Keratinocyte (primary cell): ENCODE measurements at regions not wholly inside any gene's neighbourhood (a gene's known extent, or its start where the extent isn't known, plus 50 kb on each side); places are given as distances from the start of the nearest gene placed in this dataset.

Experiments used
- DNase-seq: peaks from one replicate; pipeline ENCODE4 v3.0.0-alpha.2; 2011; ENCODE audit warnings: low read depth, missing footprints, low spot score
- FAIRE-seq: peaks from 2 replicates; lab custom pipeline; 2011; peaks lifted over from hg19 to GRCh38; lab: Jason Lieb, UNC
- H2AFZ ChIP-seq: 2 replicates; pipeline ENCODE4 v1.6.0; 2012; ENCODE audit warnings: low read length, control low read depth, inconsistent platforms; ENCODE audit not compliant: control insufficient read depth
- H3K27ac ChIP-seq: 2 replicates; pipeline ENCODE4 v1.5.1; 2011; ENCODE audit warnings: low read length; ENCODE audit not compliant: control insufficient read depth, insufficient read depth
- H3K27me3 ChIP-seq: 3 replicates; pipeline ENCODE4 v1.6.0; 2011; ENCODE audit warnings: low read length; ENCODE audit not compliant: control insufficient read depth, insufficient read depth; ENCODE audit errors: extremely low read depth
- H3K36me3 ChIP-seq, 2 experiments: 2 replicates in 1 of 2; 3 replicates in 1 of 2; pipeline ENCODE4 v1.5.1; 2011; ENCODE audit warnings: low read length in 2 of 2, mild to moderate bottlenecking in 1 of 2; ENCODE audit not compliant: control insufficient read depth in 2 of 2, insufficient read depth in 2 of 2; ENCODE audit errors: extremely low read depth in 1 of 2
- H3K4me1 ChIP-seq: 3 replicates; pipeline ENCODE4 v1.5.1; 2011; ENCODE audit warnings: low read length; ENCODE audit not compliant: control insufficient read depth, insufficient read depth; ENCODE audit errors: extremely low read depth
- H3K4me2 ChIP-seq: 3 replicates; pipeline ENCODE4 v1.6.0; 2011; ENCODE audit warnings: low read depth, low read length; ENCODE audit not compliant: control insufficient read depth, insufficient read depth; ENCODE audit errors: extremely low read depth
- H3K4me3 ChIP-seq, 3 experiments: fragments of 200-600 bp in 1 of 3; sonication (generic) in 1 of 3; 2 replicates in 2 of 3; 3 replicates in 1 of 3; pipeline ENCODE4 v1.5.1; 2011 to 2016; ENCODE audit warnings: low read length in 3 of 3, mild to moderate bottlenecking in 3 of 3, control low read depth in 2 of 3, inconsistent platforms in 1 of 3, low read depth in 1 of 3, mixed read lengths in 1 of 3, mixed run types in 1 of 3, moderate library complexity in 1 of 3; ENCODE audit not compliant: control insufficient read depth in 2 of 3, insufficient read depth in 2 of 3; ENCODE audit errors: extremely low read depth in 1 of 3
- H3K79me2 ChIP-seq: 2 replicates; pipeline ENCODE4 v1.6.0; 2012; ENCODE audit warnings: low read length; ENCODE audit not compliant: control insufficient read depth, insufficient read depth
- H3K9ac ChIP-seq: 3 replicates; pipeline ENCODE4 v1.6.0; 2011; ENCODE audit warnings: low read length; ENCODE audit not compliant: control insufficient read depth, insufficient read depth; ENCODE audit errors: extremely low read depth
- H3K9me1 ChIP-seq: 3 replicates; pipeline ENCODE4 v1.6.0; 2011; ENCODE audit warnings: low read length; ENCODE audit not compliant: control insufficient read depth, insufficient read depth; ENCODE audit errors: extremely low read depth
- H3K9me3 ChIP-seq: 2 replicates; pipeline ENCODE4 v1.5.1; 2012; ENCODE audit warnings: low read depth, low read length; ENCODE audit not compliant: control insufficient read depth
- H4K20me1 ChIP-seq: 3 replicates; pipeline ENCODE4 v1.6.0; 2011; ENCODE audit warnings: low read length; ENCODE audit not compliant: control insufficient read depth, insufficient read depth; ENCODE audit errors: extremely low read depth
- EZH2 ChIP-seq: IDR thresholded peaks from one replicate; pipeline ENCODE4 v1.6.1; 2012; ENCODE audit warnings: inconsistent platforms, mild to moderate bottlenecking, low read length, moderate library complexity
- dilution Hi-C: fragments of 300-500 bp; cut with MboI; formaldehyde crosslinking; loops from one replicate; pipeline ENCODE4 v1.7.0; 2020; ENCODE audit warnings: low sequenced_read_pairs; ENCODE audit not compliant: extremely low pct_ligation_motif_present
- TF ChIP-seq, protein P1 (sequence below), 3 experiments: IDR thresholded peaks in 1 of 3; conservative IDR thresholded peaks in 1 of 3; optimal IDR thresholded peaks in 1 of 3; 2 replicates in 2 of 3; 3 replicates in 1 of 3; pipeline versions ENCODE3 to v1.5.1; 2011; ENCODE audit warnings: low read length in 3 of 3, mild to moderate bottlenecking in 3 of 3, moderate library complexity in 2 of 3, control low read depth in 1 of 3, inconsistent platforms in 1 of 3; ENCODE audit not compliant: insufficient read depth in 2 of 3; ENCODE audit errors: extremely low read depth in 1 of 3

DNA sequence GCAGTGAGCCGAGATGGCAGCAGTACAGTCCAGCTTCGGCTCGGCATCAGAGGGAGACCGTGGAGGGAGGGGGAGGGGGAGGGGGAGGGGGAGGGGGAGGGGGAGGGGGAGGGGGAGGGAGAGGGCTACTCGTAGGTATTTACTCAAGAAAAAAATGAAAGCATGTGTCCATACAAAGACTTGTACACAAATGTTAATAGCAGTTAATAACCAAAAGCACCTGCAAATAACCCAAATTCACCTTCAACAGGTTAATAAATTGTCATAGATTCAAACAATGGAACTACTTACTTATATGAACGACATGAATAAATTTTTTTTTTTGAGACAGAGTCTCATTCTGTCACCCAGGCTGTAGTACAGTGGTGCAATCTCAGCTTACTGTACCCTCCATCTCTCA is 152.4 kb downstream of the BRMS1L start:
- no peak for DNase-seq
- Histone ChIP-seq H4K20me1 (no peaks in the 10 kb centered on the region), H3K27me3 (no peaks in the 10 kb centered on the region), H3K4me2 (no peak overlapping the region), H3K4me1 (no peaks in the 10 kb centered on the region), H3K36me3 (no peaks in the 10 kb centered on the region), H3K79me2 (no peaks in the 10 kb centered on the region), H3K9me3 (no peaks in the 10 kb centered on the region), H3K9ac (no peak overlapping the region), H3K27ac (no peak overlapping the region), H2AFZ (no peak overlapping the region), H3K4me3 (no peak overlapping the region), H3K9me1 (no peaks in the 10 kb centered on the region)
- no peak for FAIRE-seq
- dilution Hi-C loops: no loop called here
- TF ChIP-seq EZH2: no peak
- TF ChIP-seq, protein P1, sequence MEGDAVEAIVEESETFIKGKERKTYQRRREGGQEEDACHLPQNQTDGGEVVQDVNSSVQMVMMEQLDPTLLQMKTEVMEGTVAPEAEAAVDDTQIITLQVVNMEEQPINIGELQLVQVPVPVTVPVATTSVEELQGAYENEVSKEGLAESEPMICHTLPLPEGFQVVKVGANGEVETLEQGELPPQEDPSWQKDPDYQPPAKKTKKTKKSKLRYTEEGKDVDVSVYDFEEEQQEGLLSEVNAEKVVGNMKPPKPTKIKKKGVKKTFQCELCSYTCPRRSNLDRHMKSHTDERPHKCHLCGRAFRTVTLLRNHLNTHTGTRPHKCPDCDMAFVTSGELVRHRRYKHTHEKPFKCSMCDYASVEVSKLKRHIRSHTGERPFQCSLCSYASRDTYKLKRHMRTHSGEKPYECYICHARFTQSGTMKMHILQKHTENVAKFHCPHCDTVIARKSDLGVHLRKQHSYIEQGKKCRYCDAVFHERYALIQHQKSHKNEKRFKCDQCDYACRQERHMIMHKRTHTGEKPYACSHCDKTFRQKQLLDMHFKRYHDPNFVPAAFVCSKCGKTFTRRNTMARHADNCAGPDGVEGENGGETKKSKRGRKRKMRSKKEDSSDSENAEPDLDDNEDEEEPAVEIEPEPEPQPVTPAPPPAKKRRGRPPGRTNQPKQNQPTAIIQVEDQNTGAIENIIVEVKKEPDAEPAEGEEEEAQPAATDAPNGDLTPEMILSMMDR (optimal IDR thresholded peaks at IDR 0.05 in 1 of 3, IDR thresholded peaks at IDR 0.05 in 1 of 3, conservative IDR thresholded peaks at IDR 0.05 in 1 of 3; ENCODE audit: extremely low read depth in 1 of 3, insufficient read depth in 2 of 3, low read length in 3 of 3): no peak

DNA sequence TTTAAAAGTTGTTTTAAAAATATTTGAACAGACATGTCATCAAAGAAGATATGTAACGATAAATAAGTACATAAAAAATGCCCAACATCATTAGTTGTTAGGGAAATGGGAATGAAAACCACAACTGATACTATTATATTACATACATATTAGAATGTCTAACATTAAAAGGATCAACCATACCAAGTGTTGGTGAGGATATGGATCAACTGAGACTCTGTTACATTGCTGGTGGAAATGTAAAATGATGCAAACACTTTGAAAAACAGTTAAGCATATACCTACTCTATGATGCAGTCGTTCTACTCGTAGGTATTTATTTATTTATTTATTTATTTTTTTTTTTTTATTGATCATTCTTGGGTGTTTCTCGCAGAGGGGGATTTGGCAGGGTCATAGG is 149.7 kb downstream of the BRMS1L start:
- H3K9ac ChIP-seq: no peak overlapping the region
- H3K4me2 ChIP-seq: no peak overlapping the region
- FAIRE-seq (no peak), DNase-seq (no peak)
- no peaks in the 10 kb centered on the region for H4K20me1 ChIP-seq
- TF ChIP-seq, protein P1 (optimal IDR thresholded peaks at IDR 0.05 in 1 of 3, IDR thresholded peaks at IDR 0.05 in 1 of 3, conservative IDR thresholded peaks at IDR 0.05 in 1 of 3; ENCODE audit: extremely low read depth in 1 of 3, insufficient read depth in 2 of 3, low read length in 3 of 3): no peak
- no peak for TF ChIP-seq EZH2
- no peaks in the 10 kb centered on the region for H3K9me1 ChIP-seq
- no peaks in the 10 kb centered on the region for H3K9me3 ChIP-seq
- no peaks in the 10 kb centered on the region for H3K79me2 ChIP-seq
- no peak overlapping the region for H2AFZ ChIP-seq
- dilution Hi-C loops: no loop called here
- no peak overlapping the region for H3K27ac ChIP-seq
- H3K4me1 ChIP-seq: no peaks in the 10 kb centered on the region
- H3K4me3 ChIP-seq: no peak overlapping the region
- no peaks in the 10 kb centered on the region for H3K27me3 ChIP-seq
- H3K36me3 ChIP-seq: no peaks in the 10 kb centered on the region
